H9 (cell line): ENCODE measurements at regions not wholly inside any gene's neighbourhood (a gene's known extent, or its start where the extent isn't known, plus 50 kb on each side); places are given as distances from the start of the nearest gene placed in this dataset.

Experiments used
- DNase-seq: peaks from one replicate; pipeline ENCODE4 v3.0.0-alpha.2; 2017
- H2AFZ ChIP-seq: one replicate; pipeline ENCODE4 v1.6.1; 2013; ENCODE audit warnings: mild to moderate bottlenecking, low read length, control low read depth, moderate library complexity
- H2AK5ac ChIP-seq: 2 replicates; pipeline ENCODE4 v1.6.1; 2013; ENCODE audit warnings: low read length, control low read depth, mixed read lengths; ENCODE audit not compliant: insufficient read length
- H2BK120ac ChIP-seq: one replicate; pipeline ENCODE4 v1.6.1; 2013; ENCODE audit warnings: low read depth, mild to moderate bottlenecking, low read length, control low read depth, inconsistent platforms; ENCODE audit not compliant: poor library complexity, severe bottlenecking
- H2BK12ac ChIP-seq: 2 replicates; pipeline ENCODE4 v1.6.1; 2013; ENCODE audit warnings: low read length, control low read depth, mixed read lengths, low read depth; ENCODE audit not compliant: insufficient read length
- H2BK15ac ChIP-seq: 2 replicates; pipeline ENCODE4 v1.6.1; 2013; ENCODE audit warnings: low read depth, low read length, control low read depth
- H2BK20ac ChIP-seq: one replicate; pipeline ENCODE4 v1.6.1; 2013; ENCODE audit warnings: low read depth, mild to moderate bottlenecking, low read length, control low read depth, inconsistent platforms; ENCODE audit not compliant: poor library complexity, severe bottlenecking
- H2BK5ac ChIP-seq: 2 replicates; pipeline ENCODE4 v1.6.1; 2013; ENCODE audit warnings: low read length, control low read depth, mixed read lengths; ENCODE audit not compliant: insufficient read length
- H3K14ac ChIP-seq: 2 replicates; pipeline ENCODE4 v1.6.1; 2013; ENCODE audit warnings: low read length, control low read depth; ENCODE audit not compliant: insufficient read depth
- H3K18ac ChIP-seq: 2 replicates; pipeline ENCODE4 v1.6.1; 2013; ENCODE audit warnings: low read depth, mild to moderate bottlenecking, mixed read lengths, low read length, control low read depth; ENCODE audit not compliant: insufficient read length
- H3K23ac ChIP-seq: 2 replicates; pipeline ENCODE4 v1.6.1; 2013; ENCODE audit warnings: low read length, control low read depth, mixed read lengths, low read depth; ENCODE audit not compliant: insufficient read length
- H3K23me2 ChIP-seq: 2 replicates; pipeline ENCODE4 v1.6.1; 2013; ENCODE audit warnings: low read depth, mild to moderate bottlenecking, mixed read lengths, low read length, control low read depth; ENCODE audit not compliant: insufficient read length, poor library complexity, severe bottlenecking
- H3K27ac ChIP-seq: 2 replicates; pipeline ENCODE4 v1.5.1; 2013; ENCODE audit warnings: low read length, control low read depth, mixed read lengths, low read depth; ENCODE audit not compliant: insufficient read length
- H3K27me3 ChIP-seq: 2 replicates; pipeline ENCODE4 v1.6.1; 2013; ENCODE audit warnings: low read length, control low read depth, inconsistent platforms; ENCODE audit not compliant: insufficient read depth
- H3K4ac ChIP-seq: 2 replicates; pipeline ENCODE4 v1.6.1; 2013; ENCODE audit warnings: low read depth, mild to moderate bottlenecking, control low read depth, inconsistent platforms, low read length, moderate library complexity
- H3K4me1 ChIP-seq: 2 replicates; pipeline ENCODE4 v1.6.1; 2013; ENCODE audit warnings: low read length, control low read depth, inconsistent platforms; ENCODE audit not compliant: insufficient read depth
- H3K4me2 ChIP-seq: 2 replicates; pipeline ENCODE4 v1.6.1; 2013; ENCODE audit warnings: low read length, control low read depth, mixed read lengths; ENCODE audit not compliant: insufficient read length, insufficient read depth
- H3K56ac ChIP-seq: 2 replicates; pipeline ENCODE4 v1.6.1; 2013; ENCODE audit warnings: low read depth, mild to moderate bottlenecking, mixed read lengths, low read length, control low read depth; ENCODE audit not compliant: insufficient read length
- H3K79me1 ChIP-seq: 2 replicates; pipeline ENCODE4 v1.6.1; 2013; ENCODE audit warnings: low read depth, mild to moderate bottlenecking, moderate library complexity, low read length, control low read depth, inconsistent platforms; ENCODE audit not compliant: insufficient read depth, poor library complexity, severe bottlenecking
- H3K79me2 ChIP-seq: 2 replicates; pipeline ENCODE4 v1.6.1; 2013; ENCODE audit warnings: low read length, control low read depth, inconsistent platforms; ENCODE audit not compliant: insufficient read depth
- H3K9ac ChIP-seq: 2 replicates; pipeline ENCODE4 v1.6.1; 2013; ENCODE audit warnings: low read length, control low read depth, mixed read lengths; ENCODE audit not compliant: insufficient read length; ENCODE audit errors: extremely low read depth
- H3K9me3 ChIP-seq: one replicate; pipeline ENCODE4 v1.6.1; 2013; ENCODE audit warnings: low read depth, low read length, inconsistent platforms; ENCODE audit not compliant: control insufficient read depth
- H3T11ph ChIP-seq: one replicate; pipeline ENCODE4 v1.6.1; 2013; ENCODE audit warnings: mild to moderate bottlenecking, low read length, control low read depth, inconsistent platforms
- H4K20me1 ChIP-seq: one replicate; pipeline ENCODE4 v1.6.1; 2013; ENCODE audit not compliant: control insufficient read depth, insufficient read length, insufficient read depth
- H4K5ac ChIP-seq: 2 replicates; pipeline ENCODE4 v1.6.1; 2013; ENCODE audit warnings: low read depth, mild to moderate bottlenecking, mixed read lengths, low read length, control low read depth; ENCODE audit not compliant: insufficient read length
- H4K8ac ChIP-seq: replicated peaks from 2 replicates; pipeline ENCODE4 v1.6.1; 2013; ENCODE audit warnings: low read length, control low read depth, mixed read lengths, low read depth; ENCODE audit not compliant: insufficient read length
- H4K91ac ChIP-seq: 2 replicates; pipeline ENCODE4 v1.6.1; 2013; ENCODE audit warnings: low read depth, mild to moderate bottlenecking, moderate library complexity, mixed read lengths, low read length, control low read depth; ENCODE audit not compliant: insufficient read length
- H3K27ac Mint-ChIP-seq, 3 experiments: 2 replicates in 2 of 3; 3 replicates in 1 of 3; pipeline ENCODE4 v1.8.0; 2020 to 2021; ENCODE audit warnings: mixed read lengths in 3 of 3, mild to moderate bottlenecking in 1 of 3, moderate library complexity in 1 of 3
- H3K27me3 Mint-ChIP-seq: 2 replicates; pipeline ENCODE4 v1.8.0; 2021; ENCODE audit warnings: low read depth, mild to moderate bottlenecking, moderate library complexity, mixed read lengths
- H3K36me3 Mint-ChIP-seq, 3 experiments: 2 replicates in 2 of 3; 3 replicates in 1 of 3; pipeline ENCODE4 v1.8.0; 2020 to 2021; ENCODE audit warnings: low read depth in 3 of 3, mixed read lengths in 3 of 3; ENCODE audit not compliant: insufficient read depth in 1 of 3
- H3K4me1 Mint-ChIP-seq, 2 experiments: 2 replicates each; pipeline ENCODE4 v1.8.0; 2020; ENCODE audit warnings: mixed read lengths in 2 of 2
- H3K4me3 Mint-ChIP-seq, 2 experiments: 2 replicates in 1 of 2; 3 replicates in 1 of 2; pipeline ENCODE4 v1.8.0; 2020 to 2021; ENCODE audit warnings: mild to moderate bottlenecking in 2 of 2, mixed read lengths in 2 of 2, moderate library complexity in 1 of 2
- H3K9me3 Mint-ChIP-seq, 2 experiments: 2 replicates in 1 of 2; 3 replicates in 1 of 2; pipeline ENCODE4 v1.8.0; 2020; ENCODE audit warnings: mild to moderate bottlenecking in 2 of 2, mixed read lengths in 2 of 2, moderate library complexity in 1 of 2
- WGBS: extraction: QIAGEN DNeasy Blood & Tissue Kit; methylation state at CpG from one replicate; pipeline ENCODE4 v1.1.7; 2013; ENCODE audit warnings: missing lambda C conversion rate, low lambda C conversion rate, mixed read lengths; ENCODE audit not compliant: insufficient read length; ENCODE audit errors: extremely low coverage; 5-methylcytosine and 5-hydroxymethylcytosine counted together
- TF ChIP-seq, protein P1 (sequence below): fragments of 200-600 bp; sonication (generic); conservative IDR thresholded peaks from 3 replicates; pipeline ENCODE4 v1.8.0; 2021; ENCODE audit warnings: antibody characterized with exemption, mild to moderate bottlenecking

- no peak overlapping the region; a peak in 1 of 7 replicates for H3K27ac Mint-ChIP-seq
- no peaks in the 10 kb centered on the region for H3K36me3 Mint-ChIP-seq
Observed at GRCh38 chr1:11397151-11397901, 81.6 kb upstream of the DISP3 start.

More at GRCh38 chr1:11397151-11397901, 81.6 kb upstream of the DISP3 start:
- Histone ChIP-seq H2AK5ac (no peak overlapping the region), H3K79me1 (no peaks in the 10 kb centered on the region), H4K91ac (no peak overlapping the region), H3T11ph (no peak overlapping the region), H3K18ac (no peak overlapping the region), H3K23ac (no peak overlapping the region), H2BK12ac (no peak overlapping the region), H4K5ac (no peak overlapping the region), H4K8ac (no peak overlapping the region), H2AFZ (no peak overlapping the region), H4K20me1 (no peaks in the 10 kb centered on the region), H2BK5ac (no peak overlapping the region), H2BK120ac (no peak overlapping the region), H3K9me3 (peaks cover 2% of the 10 kb centered on the region), H3K27ac (no peak overlapping the region), H3K56ac (no peak overlapping the region), H3K4me2 (no peak overlapping the region), H3K9ac (no peak overlapping the region), H2BK15ac (no peak overlapping the region), H2BK20ac (no peak overlapping the region), H3K14ac (peak overlapping the region; percentile 43; the same call in 1 of the 2 replicates), H3K79me2 (no peaks in the 10 kb centered on the region), H3K23me2 (no peaks in the 10 kb centered on the region), H3K4me1 (no peaks in the 10 kb centered on the region; the same call in 1 of the 2 replicates), H3K4ac (no peak overlapping the region), H3K27me3 (no peaks in the 10 kb centered on the region)
- Mint-ChIP-seq H3K4me3 (no peak overlapping the region), H3K9me3 (peaks cover 0 to 2% of the 10 kb centered on the region in 2 experiments; a peak in 2 of 5 replicates), H3K27me3 (peaks cover 4% of the 10 kb centered on the region; the same call in 1 of the 2 replicates), H3K4me1 (peaks cover 0 to 11% of the 10 kb centered on the region in 2 experiments; a peak in 3 of 4 replicates)
- TF ChIP-seq, protein P1, sequence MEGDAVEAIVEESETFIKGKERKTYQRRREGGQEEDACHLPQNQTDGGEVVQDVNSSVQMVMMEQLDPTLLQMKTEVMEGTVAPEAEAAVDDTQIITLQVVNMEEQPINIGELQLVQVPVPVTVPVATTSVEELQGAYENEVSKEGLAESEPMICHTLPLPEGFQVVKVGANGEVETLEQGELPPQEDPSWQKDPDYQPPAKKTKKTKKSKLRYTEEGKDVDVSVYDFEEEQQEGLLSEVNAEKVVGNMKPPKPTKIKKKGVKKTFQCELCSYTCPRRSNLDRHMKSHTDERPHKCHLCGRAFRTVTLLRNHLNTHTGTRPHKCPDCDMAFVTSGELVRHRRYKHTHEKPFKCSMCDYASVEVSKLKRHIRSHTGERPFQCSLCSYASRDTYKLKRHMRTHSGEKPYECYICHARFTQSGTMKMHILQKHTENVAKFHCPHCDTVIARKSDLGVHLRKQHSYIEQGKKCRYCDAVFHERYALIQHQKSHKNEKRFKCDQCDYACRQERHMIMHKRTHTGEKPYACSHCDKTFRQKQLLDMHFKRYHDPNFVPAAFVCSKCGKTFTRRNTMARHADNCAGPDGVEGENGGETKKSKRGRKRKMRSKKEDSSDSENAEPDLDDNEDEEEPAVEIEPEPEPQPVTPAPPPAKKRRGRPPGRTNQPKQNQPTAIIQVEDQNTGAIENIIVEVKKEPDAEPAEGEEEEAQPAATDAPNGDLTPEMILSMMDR, result no peak
- DNase-seq, result no peak
- WGBS, result no CpG with 5 or more reads among the region's 16 CpGs
